B cell (primary cell): ENCODE measurements at regions not wholly inside any gene's neighbourhood (a gene's known extent, or its start where the extent isn't known, plus 50 kb on each side); places are given as distances from the start of the nearest gene placed in this dataset.

Experiments used
- ATAC-seq: fragments of 200-7000 bp; cut with Tn5 transposase; one replicate; pipeline ENCODE4 v1.10.0; 2021; ENCODE audit warnings: low read depth, mild to moderate bottlenecking, moderate number of reproducible peaks, moderate library complexity
- CTCF ChIA-PET: fragments of 350-600 bp; sonication (Branson Sonifier 250); formaldehyde crosslinking; loops from one replicate; lab custom pipeline; 2021; ENCODE audit warnings: antibody characterized with exemption, inconsistent platforms; lab: Charles Lee
- POLR2A ChIA-PET: fragments of 350-600 bp; sonication (Branson Sonifier 250); formaldehyde crosslinking; loops from one replicate; lab custom pipeline; 2021; ENCODE audit warnings: antibody characterized with exemption; lab: Charles Lee
- DNase-seq: peaks from one replicate; pipeline ENCODE4 v3.0.0; 2013
- H2AFZ ChIP-seq: 2 replicates; pipeline ENCODE4 v1.6.1; 2012; ENCODE audit warnings: mild to moderate bottlenecking, low read depth, low read length; ENCODE audit not compliant: insufficient read depth, poor library complexity, severe bottlenecking
- H3K27ac ChIP-seq, 2 donors: 1 replicate in 1 of 2; 2 replicates in 1 of 2; pipeline ENCODE4 v1.5.1; 2012 to 2013; ENCODE audit warnings: low read length in 2 of 2, mild to moderate bottlenecking in 2 of 2, moderate library complexity in 1 of 2
- H3K27me3 ChIP-seq, 4 experiments: fragments of 200-600 bp in 1 of 4; sonication (generic) in 1 of 4; replicated peaks in 1 of 4; 1 replicate in 2 of 4; 2 replicates in 2 of 4; pipeline versions ENCODE4 v1.6.1 to v1.7.0; 2013 to 2016; ENCODE audit warnings: low read length in 3 of 4, mild to moderate bottlenecking in 2 of 4, mixed read lengths in 1 of 4, moderate library complexity in 1 of 4; ENCODE audit not compliant: insufficient read depth in 4 of 4, control insufficient read depth in 3 of 4; ENCODE audit errors: control extremely low read depth in 1 of 4
- H3K36me3 ChIP-seq, 2 experiments: replicated peaks in 1 of 2; 1 replicate in 1 of 2; 2 replicates in 1 of 2; pipeline versions ENCODE4 v1.6.1 to v1.7.1; 2013; ENCODE audit warnings: low read length in 1 of 2; ENCODE audit not compliant: insufficient read depth in 2 of 2, control insufficient read depth in 1 of 2; ENCODE audit errors: control extremely low read depth in 1 of 2, extremely low read depth in 1 of 2
- H3K4me1 ChIP-seq, 2 donors: fragments of 200-600 bp in 1 of 2; sonication (generic) in 1 of 2; 1 replicate in 1 of 2; 2 replicates in 1 of 2; pipeline versions ENCODE4 v1.5.1 to v1.6.1; 2013 to 2017; ENCODE audit warnings: low read length in 2 of 2; ENCODE audit not compliant: control insufficient read depth in 2 of 2, insufficient read depth in 2 of 2
- H3K4me2 ChIP-seq: replicated peaks from 2 replicates; pipeline ENCODE3; 2012; ENCODE audit warnings: mild to moderate bottlenecking, low read depth, low read length; ENCODE audit not compliant: poor library complexity, severe bottlenecking
- H3K4me3 ChIP-seq, 5 experiments: fragments of 200-600 bp in 1 of 5; sonication (generic) in 1 of 5; 1 replicate in 3 of 5; 2 replicates in 2 of 5; pipeline versions ENCODE4 v1.5.1 to v1.7.0; 2011 to 2016; ENCODE audit warnings: low read length in 4 of 5, mild to moderate bottlenecking in 4 of 5, low read depth in 2 of 5, control low read depth in 1 of 5, moderate library complexity in 1 of 5; ENCODE audit not compliant: insufficient read depth in 1 of 5; ENCODE audit errors: control extremely low read depth in 1 of 5, extremely low read depth in 1 of 5
- H3K79me2 ChIP-seq: fragments of 200-600 bp; sonication (generic); one replicate; pipeline ENCODE4 v1.6.0; 2016; ENCODE audit warnings: low read length; ENCODE audit not compliant: control insufficient read depth, insufficient read depth
- H3K9ac ChIP-seq: fragments of 200-600 bp; sonication (generic); 2 replicates; pipeline ENCODE4 v1.6.1; 2017; ENCODE audit warnings: mild to moderate bottlenecking, low read length, moderate library complexity
- H3K9me3 ChIP-seq, 3 donors: one replicate each; pipeline versions ENCODE4 v1.6.1 to v1.7.1; 2013; ENCODE audit warnings: low read length in 2 of 3; ENCODE audit not compliant: control insufficient read depth in 2 of 3, insufficient read depth in 1 of 3; ENCODE audit errors: control extremely low read depth in 1 of 3
- H4K20me1 ChIP-seq: 2 replicates; pipeline ENCODE4 v1.6.0; 2012; ENCODE audit warnings: mild to moderate bottlenecking, low read length; ENCODE audit not compliant: insufficient read depth, control insufficient read depth, poor library complexity, severe bottlenecking
- H3K27ac Mint-ChIP-seq: one replicate; pipeline ENCODE4 v1.8.0; 2021; ENCODE audit warnings: mixed read lengths
- H3K27me3 Mint-ChIP-seq: one replicate; pipeline ENCODE4 v1.8.0; 2021; ENCODE audit warnings: mixed read lengths
- H3K4me1 Mint-ChIP-seq: one replicate; pipeline ENCODE4 v1.8.0; 2021; ENCODE audit warnings: mixed read lengths
- H3K4me3 Mint-ChIP-seq: one replicate; pipeline ENCODE4 v1.8.0; 2021; ENCODE audit warnings: mixed read lengths
- H3K9me3 Mint-ChIP-seq: one replicate; pipeline ENCODE4 v1.8.0; 2022; ENCODE audit warnings: mixed read lengths; ENCODE audit not compliant: insufficient read depth
- CTCF ChIP-seq: fragments of 200-600 bp; IDR thresholded peaks from one replicate; pipeline ENCODE4 v1.8.0; 2022; ENCODE audit warnings: antibody characterized with exemption, mild to moderate bottlenecking
- EZH2 ChIP-seq: IDR thresholded peaks from 2 replicates; pipeline ENCODE4 v1.6.1; 2012; ENCODE audit warnings: borderline replicate concordance, low read depth, mild to moderate bottlenecking, moderate library complexity, low read length; ENCODE audit not compliant: insufficient read depth, poor library complexity, severe bottlenecking
- whole genome bisulfite sequencing: methylation state at CpG from one replicate; pipeline ENCODE4 v1.1.5; 2013; ENCODE audit warnings: missing lambda C conversion rate; ENCODE audit not compliant: insufficient coverage; 5-methylcytosine and 5-hydroxymethylcytosine counted together
- intact Hi-C: fragments of 100-400 bp; cut with micrococcal nuclease; formaldehyde crosslinking; loops from one replicate; pipeline ENCODE4 v1.10.0; 2022

- H3K9ac ChIP-seq = no peak overlapping the region
- intact Hi-C loops = no loop called here
- Mint-ChIP-seq H3K27me3 (peaks cover 21% of the 10 kb centered on the region), H3K9me3 (no peaks in the 10 kb centered on the region), H3K27ac (no peak overlapping the region), H3K4me3 (no peak overlapping the region), H3K4me1 (no peaks in the 10 kb centered on the region)
- H3K79me2 ChIP-seq = no peaks in the 10 kb centered on the region
- WGBS = 13% methylated on average over 1 of the region's 2 CpGs
- no peaks in the 10 kb centered on the region for H4K20me1 ChIP-seq
- H2AFZ ChIP-seq = no peak overlapping the region
- no peak overlapping the region for H3K4me3 ChIP-seq
- no peak for TF ChIP-seq CTCF
- TF ChIP-seq EZH2 = no peak
- no peaks in the 10 kb centered on the region for H3K9me3 ChIP-seq
- peaks cover 0 to 9% (median 2%) of the 10 kb centered on the region in 4 experiments for H3K27me3 ChIP-seq
- H3K4me2 ChIP-seq = no peak overlapping the region
- ChIA-PET CTCF (no interaction called here), POLR2A (no interaction called here)
- DNase-seq = no peak
- ATAC-seq = no peak
- H3K36me3 ChIP-seq = no peaks in the 10 kb centered on the region
- H3K27ac ChIP-seq = no peak overlapping the region
- H3K4me1 ChIP-seq = no peaks in the 10 kb centered on the region
Observed at GRCh38 chr16:47884116-47884725, 271.6 kb downstream of the ABCC12 start.

GRCh38 chr16:47881574-47881973 lies 274.2 kb downstream of the ABCC12 start:
- Mint-ChIP-seq H3K4me3 (no peak overlapping the region), H3K27me3 (peaks cover 9% of the 10 kb centered on the region), H3K27ac (no peak overlapping the region), H3K9me3 (no peaks in the 10 kb centered on the region), H3K4me1 (no peaks in the 10 kb centered on the region)
- H3K27me3 ChIP-seq = no peaks in the 10 kb centered on the region
- no peaks in the 10 kb centered on the region for H4K20me1 ChIP-seq
- no peak overlapping the region for H3K9ac ChIP-seq
- intact Hi-C loops = no loop called here
- H2AFZ ChIP-seq = no peak overlapping the region
- H3K4me1 ChIP-seq = no peaks in the 10 kb centered on the region
- no peak overlapping the region for H3K27ac ChIP-seq
- H3K9me3 ChIP-seq = no peaks in the 10 kb centered on the region
- no peak overlapping the region for H3K4me3 ChIP-seq
- no peak for DNase-seq
- TF ChIP-seq EZH2 = no peak
- TF ChIP-seq CTCF = no peak
- H3K79me2 ChIP-seq = no peaks in the 10 kb centered on the region
- no peaks in the 10 kb centered on the region for H3K36me3 ChIP-seq
- CTCF ChIA-PET = interaction anchor here (0.7 kb wide), 1 partner anchor 51 kb away, joined by 3 read pairs; no protein-coding TSS in a partner anchor
- H3K4me2 ChIP-seq = no peak overlapping the region
- POLR2A ChIA-PET = no interaction called here
- no peak for ATAC-seq
- 88% methylated on average over 2 of the region's 4 CpGs for WGBS
